ENCODE measurements at regions not wholly inside any gene's neighbourhood (a gene's known extent, or its start where the extent isn't known, plus 50 kb on each side); places are given as distances from the start of the nearest gene placed in this dataset.
"Not testable (repeated sequence)": the region's sequence is repeated elsewhere in the genome, so short reads cannot be mapped to it uniquely, and the experiment has no call there.

DNA sequence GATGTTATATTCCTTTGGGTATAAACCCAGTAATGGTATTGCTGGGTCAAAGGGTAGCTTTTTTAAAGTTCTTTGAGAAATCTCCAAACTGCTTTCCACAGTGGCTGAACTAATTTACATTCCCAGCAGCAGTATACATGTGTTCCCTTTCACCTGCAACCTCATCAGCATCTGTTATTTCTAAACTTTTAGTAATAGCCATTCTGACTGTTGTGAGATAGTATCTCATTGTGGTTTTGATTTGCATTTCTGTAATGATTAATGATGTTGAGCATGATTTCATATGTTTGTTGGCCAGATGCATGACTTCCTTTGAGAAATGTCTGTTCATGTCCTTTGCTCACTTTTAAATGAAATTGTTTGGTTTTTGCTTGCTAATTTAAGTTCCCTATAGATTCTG, 553.1 kb downstream of the SLCO4C1 start:
- DNase-seq (ENCODE audit: low read depth), result not testable (repeated sequence)

DNA sequence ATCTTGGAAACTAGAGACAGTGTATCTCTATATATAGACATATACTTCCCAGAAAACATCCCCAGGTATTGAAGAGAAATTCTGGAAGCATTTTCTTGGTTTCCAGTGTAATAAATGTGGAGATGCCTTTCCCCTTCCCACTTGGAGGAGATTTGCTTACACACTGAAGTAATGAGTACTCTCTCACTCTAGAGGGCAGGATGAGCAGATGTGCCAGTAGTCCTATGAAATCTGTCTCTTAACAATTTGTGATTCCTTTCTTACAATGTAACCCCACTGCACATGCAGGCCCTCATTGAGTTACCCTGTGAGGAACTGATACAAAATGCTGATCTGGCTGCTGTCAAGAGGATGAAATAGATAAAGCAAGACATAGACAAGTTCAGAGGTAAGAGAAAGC, 567.2 kb downstream of the SLCO4C1 start:
- DNase-seq (ENCODE audit: low read depth), result no peak

DNA sequence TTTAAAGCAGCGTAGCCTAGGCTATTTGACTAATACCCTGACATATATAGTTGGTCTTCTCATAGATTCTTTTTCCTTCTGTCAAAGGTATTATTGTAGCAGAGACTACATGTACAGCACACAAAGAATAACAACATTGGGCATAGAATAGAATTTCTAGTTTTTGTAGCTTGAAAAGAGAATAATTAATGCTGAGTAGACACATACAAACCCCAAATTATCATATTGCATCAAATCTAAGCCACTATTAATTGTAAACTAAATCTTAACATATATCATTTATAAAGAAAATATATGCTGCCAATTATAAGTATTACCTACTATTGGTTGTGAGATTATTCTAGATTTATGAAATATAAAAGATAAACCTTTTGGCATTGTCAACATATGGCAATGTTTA, 574.5 kb downstream of the SLCO4C1 start:
- DNase-seq (ENCODE audit: low read depth), result no peak

DNA sequence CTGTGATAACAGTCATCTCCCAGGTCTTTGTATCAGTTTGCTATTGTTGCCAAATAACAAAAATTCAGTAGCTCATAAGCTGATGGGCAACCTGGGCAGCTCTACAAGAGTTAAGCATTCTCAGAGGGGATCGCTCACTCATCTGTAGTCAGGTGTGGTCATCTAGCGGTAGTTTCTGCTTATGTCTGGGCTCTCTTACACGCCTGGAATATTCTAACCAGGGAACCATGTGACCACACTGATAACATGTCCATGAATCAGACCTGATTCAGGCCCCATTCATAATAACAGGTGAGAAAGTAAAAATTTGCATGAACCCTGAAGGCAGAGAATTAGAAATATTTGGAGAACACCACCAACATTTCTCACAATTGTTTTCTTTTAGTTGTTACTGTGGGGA, 576.1 kb downstream of the SLCO4C1 start:
- DNase-seq (ENCODE audit: low read depth), result no peak

DNA sequence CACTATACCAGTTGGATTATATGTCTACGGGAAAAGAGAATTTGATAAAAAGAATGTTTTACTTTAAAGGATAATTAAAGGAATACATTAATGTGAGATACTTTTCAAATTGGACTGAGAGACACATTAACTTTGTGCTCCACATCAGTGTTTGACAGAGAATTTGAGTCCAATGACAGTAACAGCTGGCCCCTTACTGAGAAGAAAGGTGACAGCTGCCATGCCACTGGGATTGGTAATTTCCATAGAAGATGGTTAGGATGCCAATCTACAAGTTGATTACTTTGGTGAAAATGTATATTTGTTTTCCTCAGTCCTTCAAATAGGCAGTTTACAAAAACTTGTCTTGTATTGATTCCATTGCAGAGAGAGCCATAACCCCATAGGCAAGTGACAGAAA, 578.4 kb downstream of the SLCO4C1 start:
- no peak for DNase-seq (ENCODE audit: low read depth)

DNA sequence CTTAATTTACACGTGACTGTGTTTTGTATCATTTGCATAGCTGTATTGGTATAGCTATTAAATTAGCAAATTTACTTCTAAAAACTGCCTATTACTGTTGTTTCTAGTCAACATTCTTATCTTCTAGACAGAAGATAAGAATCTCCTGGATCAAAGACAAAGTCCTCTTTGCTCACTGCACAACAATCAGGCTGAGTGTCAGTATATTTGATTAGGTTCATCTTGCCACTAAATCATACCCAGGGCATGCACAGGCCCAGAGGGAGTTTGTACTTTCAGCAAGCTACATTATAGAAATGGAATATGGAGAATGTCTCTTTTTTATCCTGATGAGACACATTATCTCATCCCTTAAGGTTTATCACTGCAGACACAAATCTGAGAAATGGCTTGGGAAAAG, 579.1 kb downstream of the SLCO4C1 start:
- DNase-seq (ENCODE audit: low read depth), result no peak

DNA sequence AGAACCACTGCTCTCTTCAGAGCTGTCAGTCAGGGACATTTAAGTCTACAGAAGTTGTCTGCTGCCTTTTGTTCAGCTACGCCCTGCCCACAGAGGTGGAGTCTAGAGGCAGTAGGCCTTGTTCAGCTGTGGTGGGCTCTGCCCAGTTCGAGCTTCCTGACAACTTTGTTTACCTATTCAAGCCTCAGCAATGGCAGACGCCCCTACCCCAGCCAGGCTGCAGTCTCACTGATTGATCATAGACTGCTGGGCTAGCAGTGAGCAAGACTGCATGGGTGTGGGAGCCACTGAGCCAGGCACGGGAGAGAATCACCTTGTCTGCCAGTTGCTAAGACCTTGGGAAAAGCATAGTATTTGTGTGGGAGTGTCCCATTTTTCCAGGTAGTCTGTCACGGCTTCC, 580.3 kb downstream of the SLCO4C1 start:
- DNase-seq (ENCODE audit: low read depth), result not testable (repeated sequence)

DNA sequence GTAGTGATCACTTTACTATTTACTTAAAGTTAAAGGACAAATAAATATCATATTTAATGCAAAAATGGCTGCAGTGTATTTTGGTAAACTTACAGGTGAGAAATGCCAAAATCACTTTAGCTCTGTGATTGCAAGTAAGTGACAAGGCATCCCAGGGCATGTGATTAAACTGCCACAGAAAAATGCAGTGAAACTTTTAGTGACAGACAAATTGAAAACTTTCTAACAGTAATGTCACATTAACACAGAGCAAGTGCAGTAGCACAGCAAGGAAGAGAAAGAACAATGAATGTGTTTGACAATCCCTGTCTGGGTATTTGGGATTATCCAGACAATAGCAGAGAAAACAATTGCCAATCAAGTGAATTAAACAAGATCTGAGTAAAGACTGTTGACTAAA, 606.8 kb downstream of the SLCO4C1 start:
- DNase-seq (ENCODE audit: low read depth), result no peak

DNA sequence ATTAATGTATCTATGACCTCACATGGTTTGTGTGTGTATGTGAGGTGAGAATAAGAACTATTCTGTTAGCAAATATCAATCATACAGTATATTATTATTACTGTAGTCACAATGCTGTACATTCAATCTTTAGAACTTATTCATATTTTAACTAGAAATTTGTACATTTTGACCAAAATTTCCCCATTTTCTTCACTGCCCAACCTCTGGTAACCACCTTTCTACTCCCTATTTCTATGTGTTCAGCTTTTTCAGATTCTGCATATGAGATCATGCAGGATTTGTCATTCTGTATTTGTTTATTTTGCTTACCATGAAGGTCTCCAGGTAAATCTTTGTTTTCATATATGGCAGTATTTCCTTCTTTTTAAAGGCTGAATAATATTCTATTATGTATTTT, 607.9 kb downstream of the SLCO4C1 start:
- no peak for DNase-seq (ENCODE audit: low read depth)

DNA sequence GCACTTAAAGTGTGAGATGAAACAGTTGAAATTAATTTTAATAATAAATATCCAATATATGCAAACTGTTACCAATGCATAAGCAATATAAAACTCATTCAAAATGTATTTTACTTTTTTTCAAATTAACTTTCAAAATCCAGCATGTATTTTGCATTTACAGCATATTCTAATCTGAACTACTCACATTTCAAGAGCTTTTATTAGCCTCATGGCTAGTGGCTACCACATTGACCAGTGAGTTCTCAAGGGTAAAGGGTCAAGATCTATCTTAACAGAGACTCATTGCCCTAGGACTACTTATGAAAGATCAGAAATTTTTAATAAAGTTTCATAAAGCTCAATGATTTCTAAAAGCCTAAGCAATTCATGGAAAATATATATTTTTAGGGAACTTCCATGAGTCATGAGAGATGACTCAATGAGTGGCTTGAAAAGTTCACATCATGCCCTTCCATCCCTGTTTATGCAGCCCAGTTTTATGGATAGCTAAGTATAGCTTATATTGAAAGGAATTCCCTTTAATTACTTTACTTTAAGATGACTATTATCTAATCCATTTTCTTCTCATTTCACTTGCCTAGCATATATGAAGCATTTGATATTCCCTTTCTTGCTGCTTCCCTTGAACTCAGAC, 608.6 kb downstream of the SLCO4C1 start:
- DNase-seq (ENCODE audit: low read depth), result no peak

DNA sequence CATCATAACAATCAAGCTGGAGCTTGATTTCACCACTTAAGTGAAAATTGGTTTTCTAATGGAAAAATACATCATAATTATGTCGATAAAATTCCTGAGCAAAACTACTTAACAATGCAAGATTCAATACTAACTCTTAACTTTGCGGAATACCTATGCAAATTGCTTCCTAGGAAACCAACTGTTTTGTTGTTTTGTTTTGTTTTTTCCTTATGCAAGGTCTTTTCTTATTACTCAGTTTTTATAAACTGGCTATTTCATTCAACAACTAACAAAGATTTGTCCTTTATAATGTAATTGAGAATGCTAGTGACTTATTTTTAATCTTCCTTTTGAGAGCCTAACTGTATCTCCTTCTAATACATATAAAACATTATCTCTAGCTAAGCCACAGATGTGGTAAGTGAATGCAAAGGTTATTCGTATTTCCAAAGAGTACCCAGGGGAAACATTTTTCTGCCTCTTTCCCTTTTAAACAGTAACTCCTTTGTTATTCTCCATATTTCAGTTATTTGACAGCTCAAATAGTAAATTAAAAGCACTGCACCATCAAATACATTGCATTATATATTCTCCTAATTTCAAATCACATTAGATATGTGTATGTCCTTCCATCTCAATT, 609.4 kb downstream of the SLCO4C1 start:
- DNase-seq (ENCODE audit: low read depth), result no peak

DNA sequence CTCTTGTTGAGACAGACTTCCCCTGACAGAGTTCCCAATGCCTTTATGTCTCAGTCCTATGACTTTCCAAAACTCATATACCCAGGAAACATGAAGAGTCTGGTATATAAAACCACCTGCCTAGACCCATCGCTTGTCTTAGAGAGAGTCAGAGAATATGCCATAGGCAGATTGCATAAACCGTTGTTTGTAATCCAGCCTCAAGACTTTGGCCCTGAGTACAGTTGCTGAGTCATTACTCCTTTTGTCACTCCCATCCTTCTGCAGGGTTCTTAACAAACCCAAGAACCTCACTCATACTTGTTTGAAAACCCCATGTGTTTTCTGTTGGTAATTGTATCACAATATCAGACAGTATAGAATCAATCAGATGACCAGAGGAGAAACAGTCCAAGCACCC, 616.3 kb downstream of the SLCO4C1 start:
- no peak for DNase-seq (ENCODE audit: low read depth)

DNA sequence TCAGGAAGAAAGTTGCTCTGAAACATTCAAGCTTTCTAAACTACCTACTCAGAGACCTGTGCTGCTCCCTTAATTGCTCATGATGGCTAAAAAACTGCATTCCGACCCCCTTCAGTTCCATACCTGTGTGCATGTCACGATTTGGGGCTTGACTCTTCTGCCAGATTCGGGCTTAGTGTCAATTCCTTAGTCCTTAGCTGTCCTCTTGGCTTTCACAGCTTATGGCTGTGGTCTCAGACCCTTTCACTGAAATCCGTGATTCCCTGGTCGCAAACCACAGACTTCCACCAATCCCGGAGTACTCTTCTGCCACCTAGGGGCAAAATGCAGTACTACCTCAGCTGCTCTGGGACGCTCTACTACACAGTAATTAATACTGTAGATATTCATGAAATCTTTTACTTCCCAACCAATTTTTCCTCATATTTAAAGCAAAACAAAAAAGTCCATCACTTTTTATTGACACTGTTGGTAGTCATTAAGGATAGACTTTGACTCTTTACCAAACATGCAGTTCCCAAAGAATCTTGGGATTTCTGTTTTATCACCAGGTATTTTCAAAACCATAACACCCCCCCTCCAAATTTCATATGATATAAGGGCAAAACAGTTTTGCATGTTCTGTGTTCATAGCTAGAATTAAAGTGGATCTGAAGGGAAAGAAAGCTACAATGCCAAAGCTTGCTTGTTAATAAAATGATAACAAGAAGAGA, 617.4 kb downstream of the SLCO4C1 start:
- DNase-seq (ENCODE audit: low read depth), result peak; percentile 2

DNA sequence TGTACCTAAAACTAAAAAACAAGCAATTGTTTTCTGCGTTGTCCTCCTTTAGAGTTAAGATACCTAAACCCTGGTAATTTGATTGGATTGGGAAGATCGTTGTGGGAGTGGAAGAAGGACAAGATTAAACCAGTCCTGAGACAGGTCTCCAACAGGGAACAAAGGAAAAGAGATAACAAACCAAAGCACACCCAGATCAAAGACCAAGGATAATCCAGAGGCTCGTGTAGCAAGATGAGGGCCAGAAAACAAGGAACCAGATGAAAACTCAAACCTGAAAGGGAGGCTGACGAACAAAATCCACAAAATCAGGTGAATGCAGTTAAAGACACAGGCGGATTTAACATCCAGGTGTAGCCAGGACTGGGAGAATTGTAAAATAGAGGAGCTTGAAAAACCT, 618.1 kb downstream of the SLCO4C1 start:
- DNase-seq (ENCODE audit: low read depth), result no peak

DNA sequence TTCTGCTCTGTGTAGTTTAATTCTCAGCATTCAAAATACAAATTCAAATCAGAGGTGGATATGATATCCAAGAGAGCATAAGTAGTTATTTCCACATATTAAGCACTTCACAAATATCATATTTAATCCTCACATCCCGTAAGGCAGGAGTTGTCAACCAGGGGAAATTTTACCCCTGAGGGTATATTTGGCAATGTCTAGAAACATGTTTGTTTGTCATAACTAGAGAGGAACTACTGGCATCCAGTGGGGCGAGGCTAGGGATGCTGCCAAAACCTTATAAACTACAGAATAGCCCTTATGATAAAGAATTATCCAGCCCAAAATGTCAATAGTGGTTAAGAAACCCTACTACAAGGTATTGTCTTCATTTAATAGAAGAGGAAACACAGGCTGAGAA, 619.4 kb downstream of the SLCO4C1 start:
- DNase-seq (ENCODE audit: low read depth), result no peak

DNA sequence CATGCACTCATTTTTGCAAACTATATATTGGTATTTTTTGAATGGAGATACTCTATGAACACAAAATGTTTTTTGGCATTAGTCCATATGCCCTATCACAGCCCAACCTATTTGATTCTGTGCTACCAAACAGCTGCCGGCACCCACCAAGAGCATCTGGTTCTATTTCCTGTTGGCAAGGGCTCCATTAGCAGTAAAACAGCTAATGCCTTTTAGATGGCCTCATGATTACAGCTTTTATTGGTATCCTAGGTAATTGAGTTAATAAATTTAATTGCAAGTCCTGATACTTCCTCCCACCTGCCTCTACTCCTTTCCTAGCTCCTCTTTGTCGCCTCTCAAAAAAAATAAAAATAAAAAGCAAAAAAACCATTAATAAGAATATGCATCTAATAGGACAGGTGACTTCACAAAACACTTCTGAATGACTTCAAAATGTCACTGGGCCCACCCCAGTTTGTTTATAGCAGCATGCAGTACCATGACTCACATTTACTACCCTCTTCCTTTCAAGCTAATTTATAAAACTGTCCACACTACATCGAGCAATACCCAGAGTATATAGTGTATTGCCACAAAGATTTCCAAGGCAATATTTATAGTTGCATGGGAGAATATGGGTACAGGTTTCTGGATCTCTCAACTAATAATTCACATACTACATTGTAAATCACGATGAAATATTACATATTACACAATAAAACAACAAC, 620.4 kb downstream of the SLCO4C1 start:
- no peak for DNase-seq (ENCODE audit: low read depth)

DNA sequence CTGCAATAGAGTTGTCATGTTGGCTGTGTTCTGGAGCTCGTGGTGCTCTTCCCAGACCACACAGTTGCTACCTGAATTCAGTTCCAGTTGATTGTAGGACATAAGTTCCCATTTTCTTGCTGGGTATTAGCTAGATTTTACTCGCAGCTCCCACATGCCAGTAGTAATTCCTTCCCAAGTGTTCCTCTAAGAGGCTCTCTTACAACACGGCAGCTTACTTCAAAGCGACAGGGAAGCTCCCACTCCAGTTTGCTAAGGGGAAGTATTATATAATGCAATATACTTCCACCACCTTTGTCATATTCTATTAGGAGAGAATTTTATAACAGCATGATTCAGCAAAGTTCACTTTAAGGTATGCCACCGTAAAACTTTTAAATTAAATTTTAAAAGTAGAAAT, 623.0 kb downstream of the SLCO4C1 start:
- DNase-seq (ENCODE audit: low read depth), result no peak

DNA sequence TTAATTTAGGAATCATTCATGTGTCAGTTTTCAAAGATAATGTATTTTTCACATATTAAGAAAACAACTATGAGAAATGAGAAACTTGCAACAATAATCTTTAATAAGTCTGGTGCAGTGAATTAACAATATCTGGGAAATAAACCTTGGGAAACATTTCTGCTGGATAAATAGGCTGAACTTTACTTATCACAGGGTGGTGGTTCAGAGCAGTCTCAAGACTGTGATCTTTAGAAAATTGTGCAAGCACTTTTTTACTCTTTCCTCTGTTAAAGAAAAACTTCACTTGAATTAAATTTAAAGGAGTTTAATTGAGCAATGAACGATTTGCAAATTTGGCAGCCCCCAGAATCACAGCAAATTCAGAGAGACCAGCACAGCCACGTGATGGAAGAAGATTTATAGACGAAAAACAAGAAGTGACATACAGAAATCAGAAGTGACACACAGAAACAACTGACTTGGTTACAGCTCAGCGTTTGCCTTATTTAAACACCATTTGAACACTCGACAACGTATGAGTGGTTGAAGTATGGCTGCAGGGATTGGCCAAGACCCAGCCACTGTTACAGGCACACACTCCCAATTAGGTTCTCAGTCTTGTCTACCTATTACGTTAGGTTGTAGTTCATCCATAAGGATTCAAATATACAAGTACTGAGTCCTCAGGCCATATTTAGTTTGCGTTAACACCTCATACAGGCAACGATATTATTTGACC, 631.9 kb downstream of the SLCO4C1 start:
- DNase-seq (ENCODE audit: low read depth), result no peak

DNA sequence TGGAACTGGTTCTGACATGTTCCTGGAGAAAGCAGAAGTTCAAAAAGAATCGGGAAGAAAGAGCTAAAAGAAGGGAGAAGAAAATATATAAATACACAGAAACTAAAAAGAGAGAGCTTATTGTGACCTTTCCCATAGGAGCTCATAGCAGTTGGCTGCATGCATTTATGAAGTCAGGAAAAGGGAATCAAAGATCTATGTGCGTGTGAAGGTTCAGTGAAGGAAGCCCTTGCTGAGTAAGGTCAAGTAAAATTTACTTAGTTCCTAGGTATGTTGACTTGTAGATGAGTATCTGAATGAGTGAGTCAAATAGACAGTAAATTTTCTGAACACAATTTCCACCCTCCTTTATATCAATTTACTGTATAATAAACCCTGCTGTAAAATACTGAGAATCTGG, 632.5 kb downstream of the SLCO4C1 start:
- no peak for DNase-seq (ENCODE audit: low read depth)

DNA sequence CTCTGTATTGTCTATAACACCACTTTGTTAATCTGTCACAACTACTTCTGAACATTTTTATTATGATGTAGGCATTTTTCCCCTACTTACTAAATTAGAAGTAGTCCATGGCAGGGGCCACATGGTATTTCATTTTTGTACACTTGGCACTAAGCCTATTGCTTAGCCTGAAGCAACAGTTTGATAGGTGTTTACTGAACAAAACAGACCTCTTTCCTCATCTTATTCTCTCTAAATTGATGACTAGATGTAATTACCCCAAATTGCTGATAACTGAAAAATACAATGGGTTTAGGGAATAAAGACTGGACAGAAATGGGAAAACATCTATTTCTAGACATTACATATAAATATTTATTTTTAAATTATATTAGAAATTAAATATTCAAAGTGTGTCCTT, 633.8 kb downstream of the SLCO4C1 start:
- DNase-seq (ENCODE audit: low read depth), result no peak

DNA sequence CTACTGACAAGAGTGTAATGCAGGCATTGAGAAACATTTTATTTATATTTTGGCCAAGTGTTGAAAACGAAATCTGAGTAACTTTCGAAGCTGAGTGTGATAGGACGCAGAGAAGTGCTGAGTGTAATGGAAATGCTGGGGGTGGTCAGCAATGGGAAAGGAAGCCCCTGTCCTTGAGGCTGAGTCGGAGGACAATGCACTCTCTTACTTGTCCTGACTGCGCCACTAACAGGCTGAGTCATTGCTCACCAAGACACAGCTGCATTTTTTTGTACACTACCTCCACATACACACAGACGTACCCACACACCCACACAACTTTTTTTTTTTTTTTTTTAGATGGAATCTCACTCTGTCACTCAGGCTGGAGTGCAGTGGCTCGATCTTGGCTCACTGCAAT, 637.7 kb downstream of the SLCO4C1 start:
- DNase-seq (ENCODE audit: low read depth), result no peak

DNA sequence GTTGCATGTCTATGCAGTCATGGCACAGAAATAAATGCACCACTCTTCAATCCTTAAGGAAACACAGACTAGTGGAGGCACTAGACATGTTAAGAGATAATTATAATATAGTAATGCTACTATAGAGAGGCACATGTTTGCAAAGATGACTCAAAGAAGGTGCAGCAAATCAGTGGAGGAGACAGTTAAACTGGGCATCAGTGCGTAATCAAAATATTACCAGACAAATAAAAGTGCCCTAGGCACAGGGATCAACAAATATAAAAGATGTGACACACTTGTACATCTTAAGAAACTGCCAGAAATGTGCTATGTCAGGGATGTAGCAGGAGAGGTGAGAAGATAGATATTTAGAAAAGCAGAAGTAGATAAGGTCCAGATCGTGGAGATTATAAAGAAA, 642.1 kb downstream of the SLCO4C1 start:
- DNase-seq (ENCODE audit: low read depth), result no peak
